ENCODE measurements at regions not wholly inside any gene's neighbourhood (a gene's known extent, or its start where the extent isn't known, plus 50 kb on each side); places are given as distances from the start of the nearest gene placed in this dataset.
"Not testable (repeated sequence)": the region's sequence is repeated elsewhere in the genome, so short reads cannot be mapped to it uniquely, and the experiment has no call there.

- H3K4me2 ChIP-seq (ENCODE audit: insufficient read depth, low read length); H3K9ac ChIP-seq (ENCODE audit: low read depth, low read length); H4K20me1 ChIP-seq (ENCODE audit: insufficient read depth, low read length); H3K36me3 ChIP-seq (ENCODE audit: insufficient read depth, low read length); H2AFZ ChIP-seq (ENCODE audit: low read depth, low read length); H3K9me3 ChIP-seq (ENCODE audit: insufficient read depth, low read length, severe bottlenecking); H3K27me3 ChIP-seq (ENCODE audit: insufficient read depth, low read length, poor library complexity); H3K4me3 ChIP-seq (ENCODE audit: low read depth in 1 of 2, low read length in 2 of 2); ATAC-seq (ENCODE audit: insufficient read depth, low read depth); H3K79me2 ChIP-seq (ENCODE audit: insufficient read depth, low read length); DNase-seq; H3K27ac ChIP-seq (ENCODE audit: low read length); H3K4me1 ChIP-seq (ENCODE audit: insufficient read depth, low read length): not testable (repeated sequence)
Measured at GRCh38 chr11:71664941-71665340, 82.3 kb upstream of the KRTAP5-11 start.

- ATAC-seq (ENCODE audit: insufficient read depth, low read depth); H3K79me2 ChIP-seq (ENCODE audit: insufficient read depth, low read length); H3K27ac ChIP-seq (ENCODE audit: low read length): not testable (repeated sequence)
Measured at GRCh38 chr11:71698110-71698509, 115.4 kb upstream of the KRTAP5-11 start.

GRCh38 chr11:71698961-71699360 lies 116.3 kb upstream of the KRTAP5-11 start:
- not testable (repeated sequence) for ATAC-seq (ENCODE audit: insufficient read depth, low read depth); H3K9ac ChIP-seq (ENCODE audit: low read depth, low read length); H4K20me1 ChIP-seq (ENCODE audit: insufficient read depth, low read length); H3K9me3 ChIP-seq (ENCODE audit: insufficient read depth, low read length, severe bottlenecking); H2AFZ ChIP-seq (ENCODE audit: low read depth, low read length); H3K4me1 ChIP-seq (ENCODE audit: insufficient read depth, low read length); H3K4me3 ChIP-seq (ENCODE audit: low read depth in 1 of 2, low read length in 2 of 2); H3K27ac ChIP-seq (ENCODE audit: low read length); H3K4me2 ChIP-seq (ENCODE audit: insufficient read depth, low read length); H3K36me3 ChIP-seq (ENCODE audit: insufficient read depth, low read length); H3K27me3 ChIP-seq (ENCODE audit: insufficient read depth, low read length, poor library complexity); DNase-seq; H3K79me2 ChIP-seq (ENCODE audit: insufficient read depth, low read length)
- TF ChIP-seq CTCF (IDR thresholded peaks at IDR 0.05; ENCODE audit: borderline replicate concordance, extremely low read depth, low read length, poor library complexity, severe bottlenecking): peak; percentile 17

More at GRCh38 chr11:71698110-71698509, 115.4 kb upstream of the KRTAP5-11 start:
- not testable (repeated sequence) for H3K9ac ChIP-seq (ENCODE audit: low read depth, low read length); H3K4me2 ChIP-seq (ENCODE audit: insufficient read depth, low read length); H2AFZ ChIP-seq (ENCODE audit: low read depth, low read length); DNase-seq; H3K4me3 ChIP-seq (ENCODE audit: low read depth in 1 of 2, low read length in 2 of 2); H3K4me1 ChIP-seq (ENCODE audit: insufficient read depth, low read length); H3K9me3 ChIP-seq (ENCODE audit: insufficient read depth, low read length, severe bottlenecking); H3K36me3 ChIP-seq (ENCODE audit: insufficient read depth, low read length); H4K20me1 ChIP-seq (ENCODE audit: insufficient read depth, low read length); H3K27me3 ChIP-seq (ENCODE audit: insufficient read depth, low read length, poor library complexity)

- H4K20me1 ChIP-seq (ENCODE audit: insufficient read depth, low read length); DNase-seq; H3K9me3 ChIP-seq (ENCODE audit: insufficient read depth, low read length, severe bottlenecking); H3K4me3 ChIP-seq (ENCODE audit: low read depth in 1 of 2, low read length in 2 of 2); H3K4me1 ChIP-seq (ENCODE audit: insufficient read depth, low read length); H2AFZ ChIP-seq (ENCODE audit: low read depth, low read length); H3K4me2 ChIP-seq (ENCODE audit: insufficient read depth, low read length); H3K27ac ChIP-seq (ENCODE audit: low read length); ATAC-seq (ENCODE audit: insufficient read depth, low read depth); H3K36me3 ChIP-seq (ENCODE audit: insufficient read depth, low read length); H3K9ac ChIP-seq (ENCODE audit: low read depth, low read length); H3K27me3 ChIP-seq (ENCODE audit: insufficient read depth, low read length, poor library complexity); H3K79me2 ChIP-seq (ENCODE audit: insufficient read depth, low read length): not testable (repeated sequence)
Measured at GRCh38 chr11:71701435-71702291, 119.0 kb upstream of the KRTAP5-11 start.

- H3K36me3 ChIP-seq (ENCODE audit: insufficient read depth, low read length); H3K4me3 ChIP-seq (ENCODE audit: low read depth in 1 of 2, low read length in 2 of 2); H3K9ac ChIP-seq (ENCODE audit: low read depth, low read length); H3K9me3 ChIP-seq (ENCODE audit: insufficient read depth, low read length, severe bottlenecking); ATAC-seq (ENCODE audit: insufficient read depth, low read depth); H3K4me1 ChIP-seq (ENCODE audit: insufficient read depth, low read length); H4K20me1 ChIP-seq (ENCODE audit: insufficient read depth, low read length); H3K27ac ChIP-seq (ENCODE audit: low read length); H2AFZ ChIP-seq (ENCODE audit: low read depth, low read length); H3K79me2 ChIP-seq (ENCODE audit: insufficient read depth, low read length); DNase-seq; H3K27me3 ChIP-seq (ENCODE audit: insufficient read depth, low read length, poor library complexity); H3K4me2 ChIP-seq (ENCODE audit: insufficient read depth, low read length): not testable (repeated sequence)
Measured at GRCh38 chr11:71705086-71705737, 122.5 kb upstream of the KRTAP5-11 start.

GRCh38 chr11:71705738-71706432 lies 123.2 kb upstream of the KRTAP5-11 start:
- H3K4me2 ChIP-seq (ENCODE audit: insufficient read depth, low read length); DNase-seq; H3K27ac ChIP-seq (ENCODE audit: low read length); H3K79me2 ChIP-seq (ENCODE audit: insufficient read depth, low read length); H4K20me1 ChIP-seq (ENCODE audit: insufficient read depth, low read length); H3K9me3 ChIP-seq (ENCODE audit: insufficient read depth, low read length, severe bottlenecking); H3K4me1 ChIP-seq (ENCODE audit: insufficient read depth, low read length); H3K4me3 ChIP-seq (ENCODE audit: low read depth in 1 of 2, low read length in 2 of 2); ATAC-seq (ENCODE audit: insufficient read depth, low read depth); H3K27me3 ChIP-seq (ENCODE audit: insufficient read depth, low read length, poor library complexity); H3K9ac ChIP-seq (ENCODE audit: low read depth, low read length); H2AFZ ChIP-seq (ENCODE audit: low read depth, low read length); H3K36me3 ChIP-seq (ENCODE audit: insufficient read depth, low read length): not testable (repeated sequence)

- not testable (repeated sequence) for H3K79me2 ChIP-seq (ENCODE audit: insufficient read depth, low read length); H3K36me3 ChIP-seq (ENCODE audit: insufficient read depth, low read length); H3K27me3 ChIP-seq (ENCODE audit: insufficient read depth, low read length, poor library complexity); ATAC-seq (ENCODE audit: insufficient read depth, low read depth); DNase-seq; H3K9ac ChIP-seq (ENCODE audit: low read depth, low read length); H3K27ac ChIP-seq (ENCODE audit: low read length); H3K4me2 ChIP-seq (ENCODE audit: insufficient read depth, low read length); H3K9me3 ChIP-seq (ENCODE audit: insufficient read depth, low read length, severe bottlenecking); H3K4me3 ChIP-seq (ENCODE audit: low read depth in 1 of 2, low read length in 2 of 2); H3K4me1 ChIP-seq (ENCODE audit: insufficient read depth, low read length); H4K20me1 ChIP-seq (ENCODE audit: insufficient read depth, low read length); H2AFZ ChIP-seq (ENCODE audit: low read depth, low read length)
Measured at GRCh38 chr11:71707083-71707482, 124.4 kb upstream of the KRTAP5-11 start.

All from DND-41 (cell line).